Pancreas (tissue), 10 donors: ENCODE measurements at regions not wholly inside any gene's neighbourhood (a gene's known extent, or its start where the extent isn't known, plus 50 kb on each side); places are given as distances from the start of the nearest gene placed in this dataset.

Experiments used
- ATAC-seq, 4 donors: fragments of 200-7000 bp; cut with Tn5 transposase; one replicate each; pipeline versions ENCODE4 v1.8.0 to v1.9.1; 2020; ENCODE audit warnings: mild to moderate bottlenecking in 4 of 4, moderate library complexity in 4 of 4
- DNase-seq, 6 donors: peaks; one replicate each; pipeline ENCODE4 v3.0.0-alpha.2; 2020
- FAIRE-seq: peaks from 2 replicates; lab custom pipeline; 2012; peaks lifted over from hg19 to GRCh38; lab: Jason Lieb, UNC
- H3K27ac ChIP-seq, 4 donors: fragments of 200-600 bp; sonication (generic); 1 replicate in 3 of 4; 2 replicates in 1 of 4; pipeline versions ENCODE4 v1.5.0 to v1.8.0; 2020
- H3K27me3 ChIP-seq, 4 donors: fragments of 200-600 bp; one replicate each; pipeline ENCODE4 v1.8.0; 2021
- H3K36me3 ChIP-seq, 3 donors: fragments of 200-600 bp; sonication (generic) in 1 of 3; one replicate each; pipeline versions ENCODE4 v1.5.0 to v1.8.0; 2020 to 2021
- H3K4me1 ChIP-seq, 3 donors: fragments of 200-600 bp; one replicate each; pipeline ENCODE4 v1.8.0; 2021
- H3K4me3 ChIP-seq, 4 donors: fragments of 200-600 bp; sonication (generic) in 2 of 4; one replicate each; pipeline versions ENCODE4 v1.5.0 to v1.8.0; 2020 to 2021
- H3K9me3 ChIP-seq, 4 donors: fragments of 200-600 bp; one replicate each; pipeline ENCODE4 v1.8.0; 2021
- CTCF ChIP-seq, 4 donors: fragments of 200-600 bp; sonication (generic) in 3 of 4; IDR thresholded peaks; one replicate each; pipeline versions ENCODE4 v1.5.0 to v1.8.0; 2021; ENCODE audit warnings: antibody characterized with exemption in 4 of 4
- WGBS, 2 donors: extraction: QIAGEN DNeasy Blood & Tissue Kit; methylation state at CpG; one replicate each; pipeline ENCODE4 v1.1.7; 2013; 5-methylcytosine and 5-hydroxymethylcytosine counted together
- intact Hi-C, 3 donors: fragments of 100-400 bp; cut with DNase I; formaldehyde crosslinking; loops; one replicate each; pipeline versions ENCODE4 v1.11.1 to v1.14.2; 2022
- donor health status: healthy with polysubstance abuse.
- donor health status: DM: no; HTN: no; CAD: no; lungs with moderate emphysema.
- donor health status: DM: no; HTN: no; CAD: no.
- donor health status: control.
- donor health status: control.
- donor health status: Bipolar disorder and iron deficiency.
- donor health status: DM: yes; HTN: yes; CAD: no.
- donor health status: DM: no; HTN: no; CAD: no.
- donor health status: DM: no; HTN: no; CAD: no.
- donor health status: DM: yes; HTN: yes; CAD: no.

GRCh38 chr12:77687321-77687720 is 143.4 kb upstream of the NAV3 start:
- no peak for TF ChIP-seq CTCF (IDR thresholded peaks at IDR 0.05)
- no peak for FAIRE-seq
- H3K27me3 ChIP-seq: no peaks in the 10 kb centered on the region
- H3K36me3 ChIP-seq: no peaks in the 10 kb centered on the region
- intact Hi-C loops: loop anchor here in 1 of 3 donors (10.0 kb wide), 1 partner anchor 533 kb away; no protein-coding TSS in a partner anchor
- no peak overlapping the region for H3K4me3 ChIP-seq
- DNase-seq: no peak
- H3K4me1 ChIP-seq: no peaks in the 10 kb centered on the region
- no peak overlapping the region for H3K27ac ChIP-seq
- WGBS, 2 donors: 48 to 54% methylated on average over 3 of the region's 3 CpGs
- no peaks in the 10 kb centered on the region for H3K9me3 ChIP-seq
- ATAC-seq: no peak

- Histone ChIP-seq H3K4me1 (no peaks in the 10 kb centered on the region), H3K9me3 (no peaks in the 10 kb centered on the region), H3K27me3 (no peaks in the 10 kb centered on the region), H3K36me3 (no peaks in the 10 kb centered on the region), H3K27ac (no peak overlapping the region), H3K4me3 (no peak overlapping the region)
- FAIRE-seq: no peak
- WGBS, 2 donors: 82 to 89% methylated on average over 2 of the region's 2 CpGs
- TF ChIP-seq CTCF (IDR thresholded peaks at IDR 0.05): no peak
- DNase-seq: no peak
- no peak for ATAC-seq
- intact Hi-C loops: loop anchor here in 1 of 3 donors (10.0 kb wide), 1 partner anchor 532 kb away; no protein-coding TSS in a partner anchor
These were observed 143.9 kb upstream of the NAV3 start for GRCh38 chr12:77686760-77687159.

- no peaks in the 10 kb centered on the region for H3K4me1 ChIP-seq
- no peaks in the 10 kb centered on the region for H3K36me3 ChIP-seq
- no peak overlapping the region for H3K4me3 ChIP-seq
- H3K27me3 ChIP-seq: no peaks in the 10 kb centered on the region
- H3K9me3 ChIP-seq: no peaks in the 10 kb centered on the region
- FAIRE-seq (no peak), ATAC-seq (no peak), DNase-seq (no peak)
- no peak for TF ChIP-seq CTCF (IDR thresholded peaks at IDR 0.05)
- intact Hi-C loops: loop anchor here in 1 of 3 donors (10.0 kb wide), 1 partner anchor 531 kb away; no protein-coding TSS in a partner anchor
- 92 to 95% methylated on average over 2 of the region's 2 CpGs for WGBS, 2 donors
- H3K27ac ChIP-seq: no peak overlapping the region
These were observed 144.8 kb upstream of the NAV3 start for GRCh38 chr12:77685901-77686300.

GRCh38 chr12:77685112-77685511 is 145.6 kb upstream of the NAV3 start:
- ATAC-seq (peak in 3 of 4 donors; percentile 83 to 88 (median 86)), FAIRE-seq (peak; percentile 87), DNase-seq (peak in 3 of 6 donors; percentile 21 to 57 (median 28))
- 1 to 4% methylated on average over 6 of the region's 6 CpGs for WGBS, 2 donors
- H3K4me1 ChIP-seq: no peaks in the 10 kb centered on the region
- no peak overlapping the region for H3K27ac ChIP-seq
- H3K36me3 ChIP-seq: no peaks in the 10 kb centered on the region
- intact Hi-C loops: loop anchor here in 1 of 3 donors (10.0 kb wide), 1 partner anchor 530 kb away; no protein-coding TSS in a partner anchor
- H3K27me3 ChIP-seq: no peaks in the 10 kb centered on the region
- H3K4me3 ChIP-seq: no peak overlapping the region
- peak in 2 of 4 donors; percentile 17 to 26 for TF ChIP-seq CTCF (IDR thresholded peaks at IDR 0.05)
- H3K9me3 ChIP-seq: no peaks in the 10 kb centered on the region

GRCh38 chr12:77682488-77682887 is 148.2 kb upstream of the NAV3 start:
- Histone ChIP-seq H3K9me3 (no peaks in the 10 kb centered on the region), H3K27me3 (no peaks in the 10 kb centered on the region), H3K36me3 (no peaks in the 10 kb centered on the region), H3K4me1 (no peaks in the 10 kb centered on the region), H3K4me3 (no peak overlapping the region), H3K27ac (no peak overlapping the region)
- TF ChIP-seq CTCF (IDR thresholded peaks at IDR 0.05): no peak
- no peak for ATAC-seq
- DNase-seq: no peak
- intact Hi-C loops: loop anchor here in 1 of 3 donors (10.0 kb wide), 1 partner anchor 528 kb away; no protein-coding TSS in a partner anchor
- FAIRE-seq: no peak
